Pancreas (tissue), 10 donors: ENCODE measurements at regions not wholly inside any gene's neighbourhood (a gene's known extent, or its start where the extent isn't known, plus 50 kb on each side); places are given as distances from the start of the nearest gene placed in this dataset.
"Not testable (repeated sequence)": the region's sequence is repeated elsewhere in the genome, so short reads cannot be mapped to it uniquely, and the experiment has no call there.

Experiments used
- ATAC-seq, 4 donors: fragments of 200-7000 bp; cut with Tn5 transposase; one replicate each; pipeline versions ENCODE4 v1.8.0 to v1.9.1; 2020; ENCODE audit warnings: mild to moderate bottlenecking in 4 of 4, moderate library complexity in 4 of 4
- DNase-seq, 6 donors: peaks; one replicate each; pipeline ENCODE4 v3.0.0-alpha.2; 2020
- FAIRE-seq: peaks from 2 replicates; lab custom pipeline; 2012; peaks lifted over from hg19 to GRCh38; lab: Jason Lieb, UNC
- H3K27ac ChIP-seq, 4 donors: fragments of 200-600 bp; sonication (generic); 1 replicate in 3 of 4; 2 replicates in 1 of 4; pipeline versions ENCODE4 v1.5.0 to v1.8.0; 2020
- H3K27me3 ChIP-seq, 4 donors: fragments of 200-600 bp; one replicate each; pipeline ENCODE4 v1.8.0; 2021
- H3K36me3 ChIP-seq, 3 donors: fragments of 200-600 bp; sonication (generic) in 1 of 3; one replicate each; pipeline versions ENCODE4 v1.5.0 to v1.8.0; 2020 to 2021
- H3K4me1 ChIP-seq, 3 donors: fragments of 200-600 bp; one replicate each; pipeline ENCODE4 v1.8.0; 2021
- H3K4me3 ChIP-seq, 4 donors: fragments of 200-600 bp; sonication (generic) in 2 of 4; one replicate each; pipeline versions ENCODE4 v1.5.0 to v1.8.0; 2020 to 2021
- H3K9me3 ChIP-seq, 4 donors: fragments of 200-600 bp; one replicate each; pipeline ENCODE4 v1.8.0; 2021
- CTCF ChIP-seq, 4 donors: fragments of 200-600 bp; sonication (generic) in 3 of 4; IDR thresholded peaks; one replicate each; pipeline versions ENCODE4 v1.5.0 to v1.8.0; 2021; ENCODE audit warnings: antibody characterized with exemption in 4 of 4
- WGBS, 2 donors: extraction: QIAGEN DNeasy Blood & Tissue Kit; methylation state at CpG; one replicate each; pipeline ENCODE4 v1.1.7; 2013; 5-methylcytosine and 5-hydroxymethylcytosine counted together
- intact Hi-C, 3 donors: fragments of 100-400 bp; cut with DNase I; formaldehyde crosslinking; loops; one replicate each; pipeline versions ENCODE4 v1.11.1 to v1.14.2; 2022
- donor health status: healthy with polysubstance abuse.
- donor health status: DM: no; HTN: no; CAD: no; lungs with moderate emphysema.
- donor health status: DM: no; HTN: no; CAD: no.
- donor health status: control.
- donor health status: control.
- donor health status: Bipolar disorder and iron deficiency.
- donor health status: DM: yes; HTN: yes; CAD: no.
- donor health status: DM: no; HTN: no; CAD: no.
- donor health status: DM: no; HTN: no; CAD: no.
- donor health status: DM: yes; HTN: yes; CAD: no.

DNA sequence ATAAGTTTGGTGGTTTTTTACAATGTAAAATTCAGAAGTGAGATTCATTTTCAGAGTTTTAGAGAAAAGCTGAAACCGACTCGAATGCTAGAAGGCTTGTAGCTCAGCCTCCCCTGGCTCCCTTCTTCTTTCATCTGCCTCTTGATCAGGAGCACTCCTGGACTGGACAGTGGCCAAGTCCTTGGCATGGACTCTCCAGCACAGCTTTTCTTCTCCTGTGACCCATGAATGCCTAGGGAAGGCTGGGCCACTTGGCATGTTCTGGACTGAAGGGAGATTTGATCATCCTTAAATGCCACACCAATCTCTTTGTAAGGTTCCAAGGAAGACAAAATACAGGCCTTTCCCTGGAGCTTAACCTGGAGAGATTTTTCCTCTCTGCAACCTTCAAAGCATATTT is 384.0 kb upstream of the SASH1 start:
- no peak for ATAC-seq
- TF ChIP-seq CTCF (IDR thresholded peaks at IDR 0.05) = no peak
- Histone ChIP-seq H3K9me3 (no peaks in the 10 kb centered on the region), H3K4me3 (no peak overlapping the region), H3K4me1 (no peaks in the 10 kb centered on the region), H3K27ac (no peak overlapping the region), H3K36me3 (no peaks in the 10 kb centered on the region), H3K27me3 (no peaks in the 10 kb centered on the region)
- WGBS, 2 donors = 67% methylated on average over 2 of the region's 2 CpGs
- no peak for FAIRE-seq
- no peak for DNase-seq
- intact Hi-C loops = no loop called here

GRCh38 chr6:147961481-147962141 is 381.0 kb upstream of the SASH1 start:
- intact Hi-C loops = no loop called here
- no peak for DNase-seq
- no peaks in the 10 kb centered on the region for H3K4me1 ChIP-seq
- no peak for TF ChIP-seq CTCF (IDR thresholded peaks at IDR 0.05)
- no peak overlapping the region for H3K4me3 ChIP-seq
- no peaks in the 10 kb centered on the region for H3K9me3 ChIP-seq
- no peak for ATAC-seq
- no peak for FAIRE-seq
- WGBS, 2 donors = 27 to 32% methylated on average over 2 of the region's 2 CpGs
- H3K27me3 ChIP-seq = no peaks in the 10 kb centered on the region
- H3K36me3 ChIP-seq = no peaks in the 10 kb centered on the region
- H3K27ac ChIP-seq = no peak overlapping the region

- ATAC-seq, FAIRE-seq, H3K9me3 ChIP-seq, H3K4me1 ChIP-seq, H3K27ac ChIP-seq, H3K27me3 ChIP-seq, H3K36me3 ChIP-seq, H3K4me3 ChIP-seq, DNase-seq, intact Hi-C loops: not testable (repeated sequence)
- 89 to 91% methylated on average over 3 of the region's 3 CpGs for WGBS, 2 donors
Observed at GRCh38 chr6:147965448-147965847, 377.2 kb upstream of the SASH1 start.

- Histone ChIP-seq H3K4me1 (no peaks in the 10 kb centered on the region), H3K4me3 (no peak overlapping the region), H3K36me3 (no peaks in the 10 kb centered on the region), H3K27ac (no peak overlapping the region), H3K9me3 (no peaks in the 10 kb centered on the region), H3K27me3 (no peaks in the 10 kb centered on the region)
- TF ChIP-seq CTCF (IDR thresholded peaks at IDR 0.05) = no peak
- WGBS, 2 donors = 63 to 65% methylated on average over 1 of the region's 1 CpG
- ATAC-seq (no peak), DNase-seq (no peak), FAIRE-seq (no peak)
- intact Hi-C loops = no loop called here
Observed at GRCh38 chr6:147970970-147971369, 371.7 kb upstream of the SASH1 start.

DNA sequence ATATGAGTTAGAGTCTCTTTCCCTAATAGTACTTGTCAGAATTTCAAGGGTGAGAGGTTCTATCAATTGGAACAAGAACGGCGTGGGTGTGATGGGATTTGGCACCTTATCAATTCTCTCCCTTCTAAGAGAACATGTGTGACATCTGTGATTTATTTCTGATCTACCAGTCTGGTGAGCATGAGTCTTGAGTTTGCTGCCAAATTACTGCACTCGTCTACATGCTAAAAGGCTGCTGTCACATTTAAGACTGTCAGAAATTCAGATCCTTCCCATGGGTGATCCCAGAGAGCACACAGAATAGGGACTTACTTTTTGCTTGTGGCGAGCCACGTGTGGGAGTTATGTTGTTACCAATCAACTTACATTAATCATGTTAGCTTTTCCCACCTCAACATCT is 370.2 kb upstream of the SASH1 start:
- Histone ChIP-seq H3K4me3 (no peak overlapping the region), H3K27me3 (no peaks in the 10 kb centered on the region), H3K27ac (no peak overlapping the region)

More for the DNA sequence above, 370.2 kb upstream of the SASH1 start:
- no peak for ATAC-seq
- no peak for TF ChIP-seq CTCF (IDR thresholded peaks at IDR 0.05)
- H3K9me3 ChIP-seq = no peaks in the 10 kb centered on the region
- FAIRE-seq = no peak
- intact Hi-C loops = no loop called here
- H3K36me3 ChIP-seq = no peaks in the 10 kb centered on the region
- WGBS, 2 donors = 61 to 71% methylated on average over 5 of the region's 5 CpGs
- DNase-seq = no peak
- no peaks in the 10 kb centered on the region for H3K4me1 ChIP-seq
